ENCODE measurements at regions not wholly inside any gene's neighbourhood (a gene's known extent, or its start where the extent isn't known, plus 50 kb on each side); places are given as distances from the start of the nearest gene placed in this dataset.

- TF ChIP-seq POLR2A (IDR thresholded peaks at IDR 0.05; ENCODE audit: low read depth, low read length) (no peak), TAF1 (IDR thresholded peaks at IDR 0.05; ENCODE audit: low read depth, low read length) (no peak), POLR2AphosphoS5 (IDR thresholded peaks at IDR 0.05; ENCODE audit: low read depth, low read length) (no peak), POU2F2 (IDR thresholded peaks at IDR 0.05; ENCODE audit: low read depth, low read length) (no peak), SPI1 (IDR thresholded peaks at IDR 0.05; ENCODE audit: low read depth, low read length) (no peak), PAX5 (IDR thresholded peaks at IDR 0.05; ENCODE audit: insufficient read depth, low read length, severe bottlenecking) (no peak)
Observed at GRCh38 chr1:38785285-38786039, 74.1 kb downstream of the RRAGC start.

Data from GM12891 (cell line).